ENCODE measurements at regions not wholly inside any gene's neighbourhood (a gene's known extent, or its start where the extent isn't known, plus 50 kb on each side); places are given as distances from the start of the nearest gene placed in this dataset.
"Not testable (repeated sequence)": the region's sequence is repeated elsewhere in the genome, so short reads cannot be mapped to it uniquely, and the experiment has no call there.

- WGBS (ENCODE audit: insufficient coverage) = 81% methylated on average over 2 of the region's 3 CpGs
- Histone ChIP-seq H3K4me1 (ENCODE audit: control insufficient read depth, insufficient read depth, low read length) (no peaks in the 10 kb centered on the region), H3K4me3 (ENCODE audit: low read depth, low read length) (no peak overlapping the region), H3K9me3 (ENCODE audit: control insufficient read depth, insufficient read depth, low read length) (no peaks in the 10 kb centered on the region), H3K36me3 (ENCODE audit: control insufficient read depth, insufficient read depth, low read length) (no peaks in the 10 kb centered on the region), H3K27ac (ENCODE audit: low read depth, low read length) (no peak overlapping the region), H3K27me3 (ENCODE audit: control insufficient read depth, insufficient read depth, low read length) (no peaks in the 10 kb centered on the region)
- DNase-seq (ENCODE audit: low read depth in 4 of 6, low spot score in 6 of 6) = no peak
These were observed 655.7 kb upstream of the MAP3K7 start for GRCh38 chr6:91242614-91242949.

- DNase-seq (ENCODE audit: low read depth in 4 of 6, low spot score in 6 of 6) = no peak
These were observed 655.2 kb upstream of the MAP3K7 start for GRCh38 chr6:91241946-91242613.

GRCh38 chr6:91240878-91241603, 654.2 kb upstream of the MAP3K7 start:
- Histone ChIP-seq H3K9me3 (ENCODE audit: control insufficient read depth, insufficient read depth, low read length) (no peaks in the 10 kb centered on the region), H3K36me3 (ENCODE audit: control insufficient read depth, insufficient read depth, low read length) (no peaks in the 10 kb centered on the region), H3K27me3 (ENCODE audit: control insufficient read depth, insufficient read depth, low read length) (no peaks in the 10 kb centered on the region), H3K4me3 (ENCODE audit: low read depth, low read length) (no peak overlapping the region), H3K4me1 (ENCODE audit: control insufficient read depth, insufficient read depth, low read length) (no peaks in the 10 kb centered on the region), H3K27ac (ENCODE audit: low read depth, low read length) (no peak overlapping the region)
- DNase-seq (ENCODE audit: low read depth in 4 of 6, low spot score in 6 of 6) = no peak
- WGBS (ENCODE audit: insufficient coverage) = no CpG with 5 or more reads among the region's 1 CpG

More at GRCh38 chr6:91241946-91242613, 655.2 kb upstream of the MAP3K7 start:
- H3K36me3 ChIP-seq (ENCODE audit: control insufficient read depth, insufficient read depth, low read length) = no peaks in the 10 kb centered on the region
- H3K27me3 ChIP-seq (ENCODE audit: control insufficient read depth, insufficient read depth, low read length) = no peaks in the 10 kb centered on the region
- no peaks in the 10 kb centered on the region for H3K4me1 ChIP-seq (ENCODE audit: control insufficient read depth, insufficient read depth, low read length)
- no peaks in the 10 kb centered on the region for H3K9me3 ChIP-seq (ENCODE audit: control insufficient read depth, insufficient read depth, low read length)
- no peak overlapping the region for H3K4me3 ChIP-seq (ENCODE audit: low read depth, low read length)
- H3K27ac ChIP-seq (ENCODE audit: low read depth, low read length) = no peak overlapping the region
- WGBS (ENCODE audit: insufficient coverage) = 90% methylated on average over 2 of the region's 6 CpGs

- peak in 1 of 6 donors; percentile 54 for DNase-seq (ENCODE audit: low read depth in 4 of 6, low spot score in 6 of 6)
- Histone ChIP-seq H3K27ac (ENCODE audit: low read depth, low read length) (no peak overlapping the region), H3K36me3 (ENCODE audit: control insufficient read depth, insufficient read depth, low read length) (no peaks in the 10 kb centered on the region), H3K4me3 (ENCODE audit: low read depth, low read length) (no peak overlapping the region), H3K9me3 (ENCODE audit: control insufficient read depth, insufficient read depth, low read length) (no peaks in the 10 kb centered on the region), H3K4me1 (ENCODE audit: control insufficient read depth, insufficient read depth, low read length) (no peaks in the 10 kb centered on the region), H3K27me3 (ENCODE audit: control insufficient read depth, insufficient read depth, low read length) (no peaks in the 10 kb centered on the region)
- 32% methylated on average over 4 of the region's 7 CpGs for WGBS (ENCODE audit: insufficient coverage)
These were observed 634.3 kb upstream of the MAP3K7 start for GRCh38 chr6:91221072-91221720.

- 89% methylated on average over 5 of the region's 5 CpGs for WGBS (ENCODE audit: insufficient coverage)
- Histone ChIP-seq H3K27me3 (ENCODE audit: control insufficient read depth, insufficient read depth, low read length) (no peaks in the 10 kb centered on the region), H3K36me3 (ENCODE audit: control insufficient read depth, insufficient read depth, low read length) (no peaks in the 10 kb centered on the region), H3K9me3 (ENCODE audit: control insufficient read depth, insufficient read depth, low read length) (peaks cover 4% of the 10 kb centered on the region), H3K27ac (ENCODE audit: low read depth, low read length) (no peak overlapping the region), H3K4me3 (ENCODE audit: low read depth, low read length) (no peak overlapping the region), H3K4me1 (ENCODE audit: control insufficient read depth, insufficient read depth, low read length) (no peaks in the 10 kb centered on the region)
- no peak for DNase-seq (ENCODE audit: low read depth in 4 of 6, low spot score in 6 of 6)
These were observed 626.5 kb upstream of the MAP3K7 start for GRCh38 chr6:91213229-91213901.

- Histone ChIP-seq H3K4me3 (ENCODE audit: low read depth, low read length) (no peak overlapping the region), H3K27ac (ENCODE audit: low read depth, low read length) (no peak overlapping the region), H3K9me3 (ENCODE audit: control insufficient read depth, insufficient read depth, low read length) (no peaks in the 10 kb centered on the region), H3K4me1 (ENCODE audit: control insufficient read depth, insufficient read depth, low read length) (no peaks in the 10 kb centered on the region), H3K27me3 (ENCODE audit: control insufficient read depth, insufficient read depth, low read length) (no peaks in the 10 kb centered on the region), H3K36me3 (ENCODE audit: control insufficient read depth, insufficient read depth, low read length) (no peaks in the 10 kb centered on the region)
- no CpG with 5 or more reads among the region's 4 CpGs for WGBS (ENCODE audit: insufficient coverage)
- DNase-seq (ENCODE audit: low read depth in 4 of 6, low spot score in 6 of 6) = no peak
These were observed 611.9 kb upstream of the MAP3K7 start for GRCh38 chr6:91198588-91199255.

- H3K4me1 ChIP-seq (ENCODE audit: control insufficient read depth, insufficient read depth, low read length) = no peaks in the 10 kb centered on the region
- H3K4me3 ChIP-seq (ENCODE audit: low read depth, low read length) = no peak overlapping the region
- peak in 1 of 6 donors; percentile 58 for DNase-seq (ENCODE audit: low read depth in 4 of 6, low spot score in 6 of 6)
- no peaks in the 10 kb centered on the region for H3K27me3 ChIP-seq (ENCODE audit: control insufficient read depth, insufficient read depth, low read length)
- H3K36me3 ChIP-seq (ENCODE audit: control insufficient read depth, insufficient read depth, low read length) = no peaks in the 10 kb centered on the region
- H3K27ac ChIP-seq (ENCODE audit: low read depth, low read length) = no peak overlapping the region
- 67% methylated on average over 1 of the region's 1 CpG for WGBS (ENCODE audit: insufficient coverage)
- no peaks in the 10 kb centered on the region for H3K9me3 ChIP-seq (ENCODE audit: control insufficient read depth, insufficient read depth, low read length)
These were observed 609.9 kb upstream of the MAP3K7 start for GRCh38 chr6:91196729-91197128.

GRCh38 chr6:91193446-91193845, 606.6 kb upstream of the MAP3K7 start:
- H3K27me3 ChIP-seq (ENCODE audit: control insufficient read depth, insufficient read depth, low read length) = no peaks in the 10 kb centered on the region
- H3K4me1 ChIP-seq (ENCODE audit: control insufficient read depth, insufficient read depth, low read length) = no peaks in the 10 kb centered on the region
- no peaks in the 10 kb centered on the region for H3K36me3 ChIP-seq (ENCODE audit: control insufficient read depth, insufficient read depth, low read length)
- DNase-seq (ENCODE audit: low read depth in 4 of 6, low spot score in 6 of 6) = peak in 1 of 6 donors; percentile 40
- no peak overlapping the region for H3K27ac ChIP-seq (ENCODE audit: low read depth, low read length)
- no peak overlapping the region for H3K4me3 ChIP-seq (ENCODE audit: low read depth, low read length)
- H3K9me3 ChIP-seq (ENCODE audit: control insufficient read depth, insufficient read depth, low read length) = no peaks in the 10 kb centered on the region

- not testable (repeated sequence) for H3K9me3 ChIP-seq (ENCODE audit: control insufficient read depth, insufficient read depth, low read length); H3K4me1 ChIP-seq (ENCODE audit: control insufficient read depth, insufficient read depth, low read length); H3K27ac ChIP-seq (ENCODE audit: low read depth, low read length); H3K27me3 ChIP-seq (ENCODE audit: control insufficient read depth, insufficient read depth, low read length); H3K4me3 ChIP-seq (ENCODE audit: low read depth, low read length); H3K36me3 ChIP-seq (ENCODE audit: control insufficient read depth, insufficient read depth, low read length); DNase-seq (ENCODE audit: low read depth in 4 of 6, low spot score in 6 of 6)
- 100% methylated on average over 2 of the region's 3 CpGs for WGBS (ENCODE audit: insufficient coverage)
These were observed 603.2 kb upstream of the MAP3K7 start for GRCh38 chr6:91190041-91190440.
